ENCODE measurements at regions not wholly inside any gene's neighbourhood (a gene's known extent, or its start where the extent isn't known, plus 50 kb on each side); places are given as distances from the start of the nearest gene placed in this dataset.

DNA sequence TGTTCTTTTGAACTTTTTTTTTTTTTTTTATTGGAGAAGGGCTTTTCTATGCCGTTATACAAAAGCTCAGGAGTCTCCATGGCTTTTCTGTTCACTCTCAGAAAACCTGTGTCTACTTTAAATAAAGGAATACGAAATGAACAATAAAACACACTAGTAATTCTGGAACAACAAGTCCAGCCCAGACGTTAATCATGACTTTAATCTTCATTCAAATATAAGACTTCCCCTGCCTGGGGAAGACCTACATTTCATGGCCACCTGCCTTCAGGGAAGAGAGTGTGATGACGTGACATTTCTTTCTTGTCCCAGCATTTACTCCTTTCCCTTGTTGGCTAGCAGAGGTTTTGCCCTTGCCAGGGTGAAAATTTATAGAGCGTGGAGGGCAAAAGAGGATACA, 564.5 kb downstream of the PDCD6IP start:
- Histone ChIP-seq H3K27ac (ENCODE audit: low read length) (no peak overlapping the region), H4K20me1 (ENCODE audit: insufficient read depth) (no peaks in the 10 kb centered on the region), H2AFZ (ENCODE audit: low read depth, low read length) (no peak overlapping the region), H3K9me2 (ENCODE audit: insufficient read depth, low read length) (no peaks in the 10 kb centered on the region), H3K79me2 (replicated peaks; ENCODE audit: insufficient read depth, low read length) (no peaks in the 10 kb centered on the region), H3K36me3 (ENCODE audit: insufficient read depth, low read length) (no peaks in the 10 kb centered on the region), H3K9me3 (ENCODE audit: low read length) (no peaks in the 10 kb centered on the region), H3K4me2 (ENCODE audit: low read length) (no peak overlapping the region), H3K9ac (ENCODE audit: low read length) (no peak overlapping the region), H3K4me3 (ENCODE audit: low read length) (no peak overlapping the region), H3K27me3 (ENCODE audit: insufficient read depth, low read depth, low read length) (no peaks in the 10 kb centered on the region), H3F3A (ENCODE audit: insufficient read depth, low read length, poor library complexity, severe bottlenecking) (no peaks in the 10 kb centered on the region)
- TF ChIP-seq CTCF (IDR thresholded peaks at IDR 0.05; ENCODE audit: poor library complexity, severe bottlenecking) (no peak), MXI1 (conservative IDR thresholded peaks at IDR 0.05; ENCODE audit: poor library complexity, severe bottlenecking) (no peak), POLR2AphosphoS5 (IDR thresholded peaks at IDR 0.05) (no peak), EP300 (conservative IDR thresholded peaks at IDR 0.05; ENCODE audit: poor library complexity, severe bottlenecking) (no peak), SMC3 (conservative IDR thresholded peaks at IDR 0.05; ENCODE audit: poor library complexity) (no peak), EZH2 (IDR thresholded peaks at IDR 0.05; ENCODE audit: borderline replicate concordance, insufficient read depth, low read length, poor library complexity, severe bottlenecking) (no peak), TAF1 (IDR thresholded peaks at IDR 0.05; ENCODE audit: low read depth) (no peak), RAD21 (conservative IDR thresholded peaks at IDR 0.05) (no peak)
- TF ChIP-seq, protein P1, sequence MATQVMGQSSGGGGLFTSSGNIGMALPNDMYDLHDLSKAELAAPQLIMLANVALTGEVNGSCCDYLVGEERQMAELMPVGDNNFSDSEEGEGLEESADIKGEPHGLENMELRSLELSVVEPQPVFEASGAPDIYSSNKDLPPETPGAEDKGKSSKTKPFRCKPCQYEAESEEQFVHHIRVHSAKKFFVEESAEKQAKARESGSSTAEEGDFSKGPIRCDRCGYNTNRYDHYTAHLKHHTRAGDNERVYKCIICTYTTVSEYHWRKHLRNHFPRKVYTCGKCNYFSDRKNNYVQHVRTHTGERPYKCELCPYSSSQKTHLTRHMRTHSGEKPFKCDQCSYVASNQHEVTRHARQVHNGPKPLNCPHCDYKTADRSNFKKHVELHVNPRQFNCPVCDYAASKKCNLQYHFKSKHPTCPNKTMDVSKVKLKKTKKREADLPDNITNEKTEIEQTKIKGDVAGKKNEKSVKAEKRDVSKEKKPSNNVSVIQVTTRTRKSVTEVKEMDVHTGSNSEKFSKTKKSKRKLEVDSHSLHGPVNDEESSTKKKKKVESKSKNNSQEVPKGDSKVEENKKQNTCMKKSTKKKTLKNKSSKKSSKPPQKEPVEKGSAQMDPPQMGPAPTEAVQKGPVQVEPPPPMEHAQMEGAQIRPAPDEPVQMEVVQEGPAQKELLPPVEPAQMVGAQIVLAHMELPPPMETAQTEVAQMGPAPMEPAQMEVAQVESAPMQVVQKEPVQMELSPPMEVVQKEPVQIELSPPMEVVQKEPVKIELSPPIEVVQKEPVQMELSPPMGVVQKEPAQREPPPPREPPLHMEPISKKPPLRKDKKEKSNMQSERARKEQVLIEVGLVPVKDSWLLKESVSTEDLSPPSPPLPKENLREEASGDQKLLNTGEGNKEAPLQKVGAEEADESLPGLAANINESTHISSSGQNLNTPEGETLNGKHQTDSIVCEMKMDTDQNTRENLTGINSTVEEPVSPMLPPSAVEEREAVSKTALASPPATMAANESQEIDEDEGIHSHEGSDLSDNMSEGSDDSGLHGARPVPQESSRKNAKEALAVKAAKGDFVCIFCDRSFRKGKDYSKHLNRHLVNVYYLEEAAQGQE (IDR thresholded peaks at IDR 0.05; ENCODE audit: borderline replicate concordance), result no peak

GRCh38 chr3:34363881-34364280, 565.5 kb downstream of the PDCD6IP start:
- no peak overlapping the region for H3K27ac ChIP-seq (ENCODE audit: low read length)
- no peaks in the 10 kb centered on the region for H3K36me3 ChIP-seq (ENCODE audit: insufficient read depth, low read length)
- H3K9me3 ChIP-seq (ENCODE audit: low read length), result no peaks in the 10 kb centered on the region
- no peaks in the 10 kb centered on the region for H3K79me2 ChIP-seq (replicated peaks; ENCODE audit: insufficient read depth, low read length)
- H3K4me3 ChIP-seq (ENCODE audit: low read length), result no peak overlapping the region
- no peaks in the 10 kb centered on the region for H3F3A ChIP-seq (ENCODE audit: insufficient read depth, low read length, poor library complexity, severe bottlenecking)
- no peak overlapping the region for H3K4me2 ChIP-seq (ENCODE audit: low read length)
- H3K9me2 ChIP-seq (ENCODE audit: insufficient read depth, low read length), result no peaks in the 10 kb centered on the region
- TF ChIP-seq EZH2 (IDR thresholded peaks at IDR 0.05; ENCODE audit: borderline replicate concordance, insufficient read depth, low read length, poor library complexity, severe bottlenecking) (no peak), MXI1 (conservative IDR thresholded peaks at IDR 0.05; ENCODE audit: poor library complexity, severe bottlenecking) (no peak), TAF1 (IDR thresholded peaks at IDR 0.05; ENCODE audit: low read depth) (no peak), RAD21 (conservative IDR thresholded peaks at IDR 0.05) (no peak), CTCF (IDR thresholded peaks at IDR 0.05; ENCODE audit: poor library complexity, severe bottlenecking) (no peak), SMC3 (conservative IDR thresholded peaks at IDR 0.05; ENCODE audit: poor library complexity) (no peak), EP300 (conservative IDR thresholded peaks at IDR 0.05; ENCODE audit: poor library complexity, severe bottlenecking) (no peak), POLR2AphosphoS5 (IDR thresholded peaks at IDR 0.05) (no peak)
- TF ChIP-seq, protein P1 (IDR thresholded peaks at IDR 0.05; ENCODE audit: borderline replicate concordance), result no peak
- no peak overlapping the region for H3K9ac ChIP-seq (ENCODE audit: low read length)
- no peaks in the 10 kb centered on the region for H3K27me3 ChIP-seq (ENCODE audit: insufficient read depth, low read depth, low read length)
- H4K20me1 ChIP-seq (ENCODE audit: insufficient read depth), result no peaks in the 10 kb centered on the region
- no peak overlapping the region for H2AFZ ChIP-seq (ENCODE audit: low read depth, low read length)

Measured in neural cell (in vitro differentiated cells).